GM18499 (cell line): ENCODE measurements at regions not wholly inside any gene's neighbourhood (a gene's known extent, or its start where the extent isn't known, plus 50 kb on each side); places are given as distances from the start of the nearest gene placed in this dataset.
"Not testable (repeated sequence)": the region's sequence is repeated elsewhere in the genome, so short reads cannot be mapped to it uniquely, and the experiment has no call there.

Experiments
- ATAC-seq: cut with Tn5 transposase; IDR thresholded peaks from one replicate; pipeline ENCODE4 v1.9.1; 2021; ENCODE audit warnings: moderate number of reproducible peaks; ENCODE audit not compliant: insufficient read depth, unreplicated experiment

DNA sequence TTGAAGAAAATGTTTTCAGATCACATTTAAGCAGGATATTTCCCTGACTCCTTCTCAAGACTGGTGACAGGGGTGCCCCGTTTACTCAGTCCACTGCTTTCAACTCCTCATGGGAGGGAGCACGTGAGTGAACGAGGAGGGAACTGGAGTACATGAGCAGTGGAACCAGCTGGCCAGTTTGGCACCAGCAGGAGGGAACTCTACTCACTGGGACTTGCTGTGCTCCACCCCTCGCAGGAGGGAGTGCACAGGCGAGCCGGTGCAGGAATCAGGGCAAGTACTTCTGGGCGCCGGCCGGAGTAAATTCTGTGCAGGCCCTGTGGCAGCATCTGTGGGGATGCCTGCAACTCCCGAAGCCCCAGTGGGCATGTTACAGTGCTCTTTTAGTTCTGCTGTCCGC, 1941.1 kb upstream of the C9orf72 start:
- no peak for ATAC-seq

DNA sequence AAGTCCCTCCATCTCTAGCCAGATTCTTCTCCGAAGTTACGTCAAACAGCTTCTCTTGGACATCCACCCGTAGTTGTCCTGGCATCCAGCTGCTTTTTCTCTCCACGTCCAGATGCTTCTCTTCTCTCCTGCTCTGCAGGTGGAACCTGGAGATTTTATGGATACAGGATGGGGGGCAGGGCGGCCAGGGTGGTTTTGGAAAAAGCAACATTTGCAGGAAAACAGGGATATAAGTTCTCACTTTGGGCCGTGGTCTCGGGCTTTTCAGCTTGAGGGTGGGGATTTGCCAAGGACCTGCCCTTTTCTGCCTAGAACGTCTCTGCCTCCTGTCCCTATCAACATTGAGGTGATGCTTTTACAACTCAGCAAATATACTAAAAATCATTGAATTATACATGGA, 1941.6 kb upstream of the C9orf72 start:
- ATAC-seq = no peak

DNA sequence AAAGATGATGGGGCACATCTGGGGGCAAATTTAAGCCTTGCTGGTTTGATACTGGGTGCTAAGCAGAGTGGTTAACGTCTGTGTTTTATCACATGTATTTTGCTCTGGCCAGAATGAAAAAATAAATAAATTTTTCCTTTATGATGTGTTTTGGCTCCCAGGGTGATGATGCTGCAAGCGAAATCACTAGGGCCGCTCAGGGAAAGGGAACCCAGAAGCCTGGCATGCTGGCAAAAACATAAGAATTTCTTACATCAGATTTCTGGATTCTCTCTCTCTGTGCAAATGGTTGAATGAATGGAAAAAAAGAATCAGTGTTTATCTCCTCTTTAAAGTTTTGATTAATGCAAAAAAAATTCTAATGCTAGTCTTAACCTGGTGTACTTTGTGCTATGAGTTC, 1975.2 kb upstream of the C9orf72 start:
- ATAC-seq = no peak

DNA sequence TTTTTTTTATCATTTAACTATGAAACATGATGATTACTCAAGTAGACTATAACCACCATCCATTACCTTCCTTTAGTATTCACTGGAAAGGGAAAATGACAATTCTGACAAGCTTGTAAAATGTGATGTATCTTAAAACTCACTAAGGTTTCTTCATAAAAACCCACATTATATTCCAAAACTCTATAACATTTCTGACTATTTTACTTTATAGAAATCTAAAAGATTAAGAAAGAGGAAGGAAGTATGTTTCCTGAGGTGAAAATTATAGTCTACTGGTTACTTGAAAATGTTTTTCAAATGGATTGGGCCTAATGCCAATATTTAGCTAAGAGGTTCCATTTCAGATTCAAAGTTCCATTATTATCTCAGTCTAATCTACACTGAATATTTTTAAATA, 1982.2 kb upstream of the C9orf72 start:
- no peak for ATAC-seq

DNA sequence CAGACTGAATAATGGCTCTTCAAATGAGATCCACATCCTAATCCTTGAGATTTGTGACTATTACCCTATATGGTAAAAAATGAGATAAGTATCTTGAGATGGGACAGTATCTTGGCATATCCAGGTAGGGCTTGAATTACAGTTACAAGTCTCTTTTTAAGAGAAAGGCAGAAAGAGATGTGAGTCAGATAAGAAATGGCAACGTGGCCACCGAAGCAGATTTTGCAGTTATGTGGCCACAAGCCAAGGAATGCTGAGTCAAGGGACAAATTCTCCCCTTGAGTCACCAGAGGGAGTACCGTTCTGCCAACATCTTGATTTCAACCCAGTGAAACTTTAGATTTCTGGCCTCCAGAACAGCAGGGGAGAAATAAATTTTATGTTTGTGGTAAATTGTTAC, 1983.0 kb upstream of the C9orf72 start:
- ATAC-seq = no peak

DNA sequence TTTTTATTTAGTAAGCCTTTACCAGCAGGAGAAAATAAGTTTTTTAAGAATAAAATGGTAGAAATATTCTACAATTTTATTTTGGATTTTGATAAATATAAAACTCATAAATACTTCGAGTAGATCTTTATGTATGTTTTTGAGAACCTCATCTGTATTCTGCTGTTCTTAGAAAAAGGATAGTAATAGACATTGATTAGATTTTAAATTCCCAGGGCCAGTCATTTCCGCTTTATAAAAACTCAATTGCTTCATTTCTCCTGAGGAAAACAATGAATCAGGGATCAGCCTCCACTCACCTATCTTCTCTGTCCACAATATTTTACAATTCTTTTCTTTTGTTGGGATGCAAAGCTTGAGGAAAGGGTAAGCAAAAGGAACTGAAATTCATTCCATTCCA, 1983.5 kb upstream of the C9orf72 start:
- no peak for ATAC-seq

DNA sequence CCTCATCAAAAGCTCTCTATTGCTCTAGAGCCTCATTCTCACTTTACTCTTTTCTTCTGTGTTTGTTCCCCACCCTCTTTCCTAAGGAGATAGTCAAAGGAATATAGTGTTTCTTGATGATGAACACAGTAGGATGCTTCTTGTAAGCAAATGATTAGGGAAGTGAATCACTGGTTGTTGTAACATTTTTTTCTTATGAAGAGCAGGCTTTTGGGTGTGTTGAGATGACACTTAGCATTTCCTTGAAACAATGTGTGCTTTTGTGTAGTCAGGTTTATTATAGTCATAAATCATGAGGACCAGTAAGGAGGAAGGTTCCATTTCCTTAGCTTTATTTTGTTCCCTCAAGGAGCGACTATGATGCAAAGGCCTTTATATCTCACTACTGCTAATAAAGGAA, 1991.3 kb upstream of the C9orf72 start:
- ATAC-seq = no peak

DNA sequence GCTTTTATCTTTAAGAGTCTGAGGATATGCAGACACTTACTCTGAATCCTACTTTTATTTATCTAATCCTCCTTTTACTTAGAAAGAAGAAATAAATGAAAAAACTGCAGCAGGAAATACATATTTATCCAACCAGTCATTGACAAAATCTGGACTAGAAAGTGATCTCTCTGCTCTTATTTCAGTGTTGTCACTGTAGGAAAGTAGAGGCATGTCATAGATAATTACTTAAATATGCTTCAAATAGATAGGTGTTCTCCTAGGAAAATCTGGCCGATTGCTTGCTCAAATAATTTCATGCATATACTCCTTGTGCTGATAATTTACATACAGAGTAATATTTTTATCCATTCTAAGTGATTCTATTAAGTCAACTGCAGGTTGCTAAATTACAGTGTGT, 2001.9 kb upstream of the C9orf72 start:
- ATAC-seq = no peak

DNA sequence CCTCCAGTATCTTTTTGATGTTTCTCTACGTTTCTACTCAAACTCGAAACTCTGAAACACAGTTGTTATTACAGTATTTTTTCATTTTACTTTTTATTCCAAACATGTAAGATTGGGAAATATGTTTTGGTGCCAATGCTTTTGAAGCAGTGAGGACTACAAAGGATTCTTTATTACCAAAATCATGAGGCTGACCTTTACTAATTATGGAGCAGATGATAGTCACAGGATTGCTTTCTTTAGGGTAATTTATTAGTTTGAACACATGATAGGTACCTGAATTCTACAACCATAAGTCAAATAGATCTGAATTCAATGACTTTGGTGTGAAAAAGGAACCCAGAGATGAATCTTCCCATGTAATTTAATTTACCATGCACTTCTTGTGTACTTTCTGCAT, 2015.1 kb upstream of the C9orf72 start:
- no peak for ATAC-seq

DNA sequence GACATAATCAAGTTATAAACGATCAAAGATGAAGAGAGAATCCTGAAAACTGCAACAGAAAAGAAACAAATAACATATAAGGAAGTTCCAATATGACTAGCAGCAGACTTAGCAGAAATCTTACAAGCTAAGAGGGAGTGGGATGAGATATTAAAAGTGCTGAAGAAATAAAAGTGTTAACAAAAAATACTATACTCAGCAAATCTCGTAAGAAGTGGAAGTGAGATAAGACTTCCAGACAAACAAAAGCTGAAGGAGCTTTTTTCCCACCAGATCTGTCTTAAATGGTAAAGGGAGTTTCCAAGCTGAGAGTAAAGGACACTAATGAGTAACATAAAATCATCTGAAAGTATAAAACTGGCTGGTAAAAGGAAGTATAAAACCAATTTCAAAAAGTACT, 2036.0 kb upstream of the C9orf72 start:
- ATAC-seq = no peak

DNA sequence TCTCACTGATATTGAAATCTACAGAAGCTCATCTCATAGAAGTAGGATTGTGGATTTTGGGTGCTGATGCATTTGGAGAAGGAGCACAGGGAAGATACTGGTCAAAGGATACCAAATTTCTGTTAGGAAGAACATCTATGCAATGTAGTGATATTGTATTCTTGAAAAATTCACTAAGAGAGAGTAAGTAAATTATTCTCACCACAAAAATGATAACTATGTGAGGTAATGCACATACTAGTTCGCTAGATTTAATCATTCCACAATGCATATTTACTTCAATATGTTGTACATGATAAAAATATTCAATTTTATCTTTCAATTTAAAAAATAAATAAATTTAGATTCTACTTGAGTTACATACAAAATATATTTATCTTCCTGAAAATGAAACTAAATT, 2040.5 kb upstream of the C9orf72 start:
- ATAC-seq = no peak

DNA sequence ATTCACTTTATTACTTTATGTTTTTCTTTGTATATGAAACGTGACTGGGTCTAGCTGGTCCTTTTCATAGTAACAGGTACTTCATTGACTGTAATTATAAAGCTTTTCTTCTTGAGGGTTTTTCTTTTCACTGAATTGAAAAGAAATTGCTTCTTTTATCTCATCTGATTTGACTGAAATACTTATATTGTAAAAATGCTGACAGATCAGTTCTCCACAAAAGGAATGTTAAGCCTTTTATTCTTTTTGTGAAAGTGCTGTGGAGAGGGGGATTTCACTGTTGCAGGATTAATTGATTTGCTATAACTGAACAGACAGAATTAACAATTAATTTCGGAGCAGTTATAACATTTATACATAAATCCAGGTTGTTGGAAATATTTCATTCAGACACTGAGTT, 2043.6 kb upstream of the C9orf72 start:
- ATAC-seq = no peak

DNA sequence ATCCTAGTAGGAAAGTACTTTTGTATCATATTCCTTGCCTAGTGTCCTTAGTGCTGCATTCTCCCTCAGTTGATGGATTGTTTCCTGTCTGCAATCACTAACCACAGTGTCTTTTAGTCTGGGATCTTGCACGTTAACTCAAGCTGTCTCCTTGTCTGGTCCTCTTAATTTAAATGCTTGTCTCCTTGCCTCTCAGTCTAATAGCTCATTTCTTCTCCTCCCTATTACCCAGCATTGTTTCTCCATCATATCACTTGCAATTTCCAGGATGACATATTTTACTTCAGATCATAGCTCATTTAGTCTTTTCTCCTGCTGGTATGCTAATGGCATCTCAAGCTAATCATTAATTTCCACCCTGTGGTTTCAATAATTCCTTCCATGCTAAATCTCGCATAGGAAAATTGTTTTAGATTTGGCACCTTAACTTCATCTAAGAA, 2052.0 kb upstream of the C9orf72 start:
- ATAC-seq = no peak

DNA sequence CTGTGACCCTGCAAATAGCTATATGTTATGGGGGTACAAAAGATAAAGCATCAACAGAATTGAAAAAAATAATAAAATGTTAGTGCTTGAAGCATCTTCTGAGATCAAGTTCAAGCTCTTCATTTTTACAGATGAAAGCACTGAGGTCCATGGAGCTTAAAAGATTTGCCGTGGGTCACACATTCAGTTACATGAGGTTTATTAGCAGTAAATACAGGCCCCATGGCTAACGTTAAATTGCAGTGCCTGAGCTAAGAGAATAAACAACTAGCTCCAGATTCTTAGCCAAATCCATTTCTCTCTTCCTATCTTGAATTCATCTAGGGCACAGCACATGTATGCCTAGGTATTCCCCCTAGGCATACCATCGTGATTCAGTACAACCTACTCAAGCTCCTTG, 2052.7 kb upstream of the C9orf72 start:
- no peak for ATAC-seq

DNA sequence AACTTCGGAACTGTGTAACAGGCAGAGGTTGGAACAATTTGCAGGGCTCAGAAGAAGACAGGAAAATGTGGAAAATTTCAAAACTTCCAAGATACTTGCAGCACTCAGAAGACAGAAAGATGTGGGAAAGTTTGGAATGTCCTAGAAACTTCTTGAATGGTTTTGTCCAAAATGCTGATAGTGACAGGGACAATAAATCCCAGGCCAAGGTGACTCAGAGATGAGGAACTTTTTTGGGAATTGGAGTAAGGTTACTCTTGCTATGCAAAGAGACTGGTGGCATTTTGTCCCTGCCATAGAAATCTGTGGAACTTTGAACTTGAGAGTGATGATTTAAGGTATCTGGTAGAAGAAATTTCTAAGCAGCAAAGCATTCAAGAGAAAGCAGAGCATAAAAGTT, 2055.6 kb upstream of the C9orf72 start:
- ATAC-seq = not testable (repeated sequence)

DNA sequence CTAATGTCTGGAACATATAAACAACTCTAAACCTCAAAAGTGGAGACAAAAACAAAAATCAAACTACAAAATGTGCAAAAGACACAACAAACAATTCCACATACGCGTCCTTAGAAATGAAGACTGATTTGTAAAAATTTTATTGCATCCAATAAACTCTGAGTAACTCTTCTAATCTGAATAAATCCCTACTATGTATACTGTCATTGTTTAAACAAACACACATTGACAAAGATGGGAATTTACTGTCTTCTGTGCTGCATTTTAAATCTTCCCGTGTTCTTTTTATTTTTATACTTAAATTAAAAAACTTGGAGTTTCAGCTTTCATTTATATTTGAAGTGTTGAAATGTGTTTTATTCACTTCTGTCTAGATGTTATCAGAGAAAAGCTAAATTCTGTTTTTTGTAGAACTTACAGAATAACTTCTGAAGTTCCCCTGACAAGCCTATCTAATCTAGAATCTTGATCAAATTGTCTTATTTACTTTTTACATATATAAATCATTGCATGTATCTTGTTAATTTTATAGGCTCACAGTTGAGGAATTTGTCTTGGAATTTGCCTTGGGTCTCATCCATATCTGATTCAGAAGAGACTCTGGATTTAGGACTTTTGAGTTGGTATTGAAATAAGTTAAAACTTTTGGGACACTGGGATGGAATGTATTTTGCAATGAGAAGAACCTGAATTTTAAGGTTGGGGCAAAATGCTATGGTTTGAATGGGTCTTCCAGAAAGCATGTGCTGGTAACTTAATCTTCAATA, 2064.4 kb upstream of the C9orf72 start:
- no peak for ATAC-seq

DNA sequence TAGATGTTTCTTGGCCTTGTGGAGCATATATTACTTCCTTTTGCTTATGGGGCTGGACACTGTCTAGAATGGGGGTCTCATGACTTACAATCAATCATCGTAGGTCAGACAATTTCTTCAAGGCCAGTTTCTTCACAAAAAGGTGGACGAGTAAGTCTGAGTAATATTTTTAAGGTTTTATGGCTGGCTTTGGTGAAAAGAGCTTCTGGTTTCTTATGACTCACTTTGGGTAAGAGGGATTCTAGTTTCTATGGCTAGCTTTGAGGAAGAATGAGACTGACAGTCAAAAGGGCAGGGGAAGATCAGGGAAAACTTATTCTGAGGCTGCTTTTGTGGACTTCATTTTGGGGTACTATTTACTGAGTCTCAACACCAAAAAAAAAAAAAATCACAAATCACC, 2067.2 kb upstream of the C9orf72 start:
- ATAC-seq = no peak

DNA sequence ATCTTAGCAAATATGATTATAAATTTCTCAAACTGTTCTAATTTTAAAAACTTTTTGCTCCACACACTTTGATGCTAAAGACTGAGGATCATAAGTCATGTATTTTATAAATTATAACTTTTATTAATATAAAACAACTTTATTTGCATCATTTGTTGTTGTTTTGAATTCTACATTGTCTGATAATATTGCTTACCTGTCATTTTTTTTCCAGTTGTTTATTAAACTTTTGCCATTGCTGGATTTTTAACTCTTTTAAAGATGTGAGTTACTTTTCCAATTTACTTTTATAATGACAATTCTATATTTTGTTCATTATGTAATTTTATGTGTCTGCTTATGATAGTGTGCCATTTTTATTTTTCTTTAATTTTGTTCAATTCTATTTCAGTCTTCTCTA, 2071.2 kb upstream of the C9orf72 start:
- ATAC-seq = no peak

DNA sequence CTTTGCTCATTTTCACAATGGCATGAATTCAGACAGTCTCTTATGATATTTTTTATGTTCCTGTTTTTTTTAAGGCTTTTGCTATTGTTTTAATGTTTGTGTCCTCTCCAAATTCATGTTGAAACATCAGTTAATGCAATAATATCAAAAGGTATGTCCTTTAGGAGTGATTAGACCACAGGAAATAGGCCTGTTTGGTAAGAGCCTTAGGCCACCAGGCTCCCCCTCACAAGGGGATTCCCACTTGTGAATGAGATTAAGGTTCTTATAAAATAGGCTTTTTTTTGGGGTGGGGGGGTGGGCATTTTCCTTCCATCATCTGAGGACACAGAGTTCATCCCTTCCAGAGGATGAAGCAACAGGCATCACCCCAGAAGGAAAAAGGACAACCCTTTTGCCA, 2074.2 kb upstream of the C9orf72 start:
- ATAC-seq = no peak

DNA sequence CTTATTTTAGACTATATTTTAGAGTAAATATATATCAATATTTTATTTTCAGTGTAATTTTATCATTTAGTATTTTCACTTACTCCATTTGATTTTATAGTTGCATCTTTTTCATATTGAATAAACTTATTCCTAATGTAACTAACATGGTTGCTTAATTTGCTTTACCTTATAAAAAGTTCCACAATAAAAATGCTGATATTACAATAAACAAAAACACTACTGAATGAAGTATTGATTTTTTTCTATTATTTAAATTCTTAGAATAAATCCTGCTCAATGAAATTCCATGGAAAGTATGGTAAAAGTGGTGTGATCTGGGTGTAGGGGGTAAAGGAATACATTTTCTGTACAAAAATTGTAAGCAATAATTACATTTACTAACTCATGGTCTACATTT, 2074.9 kb upstream of the C9orf72 start:
- no peak for ATAC-seq

DNA sequence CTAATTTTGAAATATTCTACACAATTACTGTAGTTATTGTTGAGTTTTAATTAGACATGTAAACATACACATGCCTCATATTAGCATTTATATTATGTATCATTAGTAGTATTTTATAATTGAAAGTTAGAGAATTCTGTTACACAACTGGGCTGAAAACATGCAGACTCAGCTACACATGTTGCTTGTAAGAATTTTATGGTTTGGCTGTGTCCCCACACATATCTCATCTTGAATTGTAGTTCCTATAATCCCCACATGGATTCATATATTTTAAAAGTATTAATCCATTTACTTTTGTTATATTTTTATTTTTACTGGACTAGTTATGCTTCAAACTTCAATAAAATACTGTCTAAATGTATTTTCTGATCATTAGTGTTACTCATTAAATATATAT, 2075.3 kb upstream of the C9orf72 start:
- no peak for ATAC-seq

DNA sequence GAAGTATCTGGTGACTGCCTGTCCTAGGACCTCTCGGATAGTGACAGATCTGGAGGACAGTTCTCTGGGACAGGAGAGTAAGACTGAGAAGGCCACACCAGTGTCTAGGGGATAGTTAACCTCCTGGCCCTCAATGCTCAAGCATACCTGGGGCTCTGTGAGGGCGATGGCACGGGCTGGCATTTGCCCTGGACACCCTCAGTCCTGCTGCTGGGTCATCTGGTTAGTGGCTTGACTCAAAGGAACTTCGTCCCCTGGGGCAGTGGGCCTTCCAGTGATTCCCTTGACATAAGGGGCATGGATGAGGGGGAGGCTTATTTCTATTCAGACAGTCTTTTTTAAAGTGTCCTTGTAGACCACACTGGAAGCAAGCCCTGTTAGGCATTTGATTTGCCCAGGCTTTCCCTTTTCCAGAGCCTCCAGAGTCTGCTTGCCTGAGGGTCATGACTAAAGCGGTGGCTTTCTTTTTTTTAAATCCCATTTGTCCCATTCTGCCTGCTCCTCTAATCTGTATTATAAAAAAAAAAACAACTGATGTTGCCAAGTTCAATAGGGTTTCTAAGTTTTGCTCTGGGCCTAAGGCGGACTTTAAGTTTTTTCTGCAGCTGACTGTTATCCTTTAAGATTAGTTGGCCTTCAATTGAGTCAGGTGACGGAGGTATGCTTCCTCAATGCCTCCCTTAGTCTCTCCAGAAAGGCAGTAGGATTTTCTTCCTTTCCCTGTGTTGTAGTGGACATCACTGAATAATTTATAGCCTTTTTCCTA, 2083.5 kb upstream of the C9orf72 start:
- ATAC-seq = no peak
